Keratinocyte (primary cell): ENCODE measurements at regions not wholly inside any gene's neighbourhood (a gene's known extent, or its start where the extent isn't known, plus 50 kb on each side); places are given as distances from the start of the nearest gene placed in this dataset.

ENCODE experiments used
- EZH2 ChIP-seq: IDR thresholded peaks from one replicate; pipeline ENCODE4 v1.6.1; 2012; ENCODE audit warnings: inconsistent platforms, mild to moderate bottlenecking, low read length, moderate library complexity
- TF ChIP-seq, protein P1 (sequence below), 3 experiments: IDR thresholded peaks in 1 of 3; conservative IDR thresholded peaks in 1 of 3; optimal IDR thresholded peaks in 1 of 3; 2 replicates in 2 of 3; 3 replicates in 1 of 3; pipeline versions ENCODE3 to v1.5.1; 2011; ENCODE audit warnings: low read length in 3 of 3, mild to moderate bottlenecking in 3 of 3, moderate library complexity in 2 of 3, control low read depth in 1 of 3, inconsistent platforms in 1 of 3; ENCODE audit not compliant: insufficient read depth in 2 of 3; ENCODE audit errors: extremely low read depth in 1 of 3

DNA sequence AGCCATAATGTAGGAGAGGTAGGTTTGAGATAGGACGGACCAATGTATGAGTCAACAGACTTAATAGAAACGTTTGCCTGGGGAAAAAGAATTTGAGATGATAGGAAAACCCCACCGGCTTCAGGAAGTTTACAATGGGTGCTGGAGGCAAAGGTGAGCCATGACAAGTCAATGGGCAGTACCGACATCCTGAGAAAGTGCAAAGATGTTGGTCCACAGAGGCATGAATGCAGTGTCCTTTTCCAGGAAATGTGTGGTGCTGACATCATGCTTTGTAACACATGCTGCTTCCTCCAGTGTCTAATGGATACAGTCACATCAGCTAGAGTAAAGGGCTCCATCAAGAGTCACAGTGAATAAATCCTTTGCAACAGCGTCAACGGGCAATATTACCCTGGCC lies 533.6 kb downstream of the INHBA start:
- TF ChIP-seq, protein P1, sequence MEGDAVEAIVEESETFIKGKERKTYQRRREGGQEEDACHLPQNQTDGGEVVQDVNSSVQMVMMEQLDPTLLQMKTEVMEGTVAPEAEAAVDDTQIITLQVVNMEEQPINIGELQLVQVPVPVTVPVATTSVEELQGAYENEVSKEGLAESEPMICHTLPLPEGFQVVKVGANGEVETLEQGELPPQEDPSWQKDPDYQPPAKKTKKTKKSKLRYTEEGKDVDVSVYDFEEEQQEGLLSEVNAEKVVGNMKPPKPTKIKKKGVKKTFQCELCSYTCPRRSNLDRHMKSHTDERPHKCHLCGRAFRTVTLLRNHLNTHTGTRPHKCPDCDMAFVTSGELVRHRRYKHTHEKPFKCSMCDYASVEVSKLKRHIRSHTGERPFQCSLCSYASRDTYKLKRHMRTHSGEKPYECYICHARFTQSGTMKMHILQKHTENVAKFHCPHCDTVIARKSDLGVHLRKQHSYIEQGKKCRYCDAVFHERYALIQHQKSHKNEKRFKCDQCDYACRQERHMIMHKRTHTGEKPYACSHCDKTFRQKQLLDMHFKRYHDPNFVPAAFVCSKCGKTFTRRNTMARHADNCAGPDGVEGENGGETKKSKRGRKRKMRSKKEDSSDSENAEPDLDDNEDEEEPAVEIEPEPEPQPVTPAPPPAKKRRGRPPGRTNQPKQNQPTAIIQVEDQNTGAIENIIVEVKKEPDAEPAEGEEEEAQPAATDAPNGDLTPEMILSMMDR (optimal IDR thresholded peaks at IDR 0.05 in 1 of 3, IDR thresholded peaks at IDR 0.05 in 1 of 3, conservative IDR thresholded peaks at IDR 0.05 in 1 of 3; ENCODE audit: extremely low read depth in 1 of 3, insufficient read depth in 2 of 3, low read length in 3 of 3) = no peak
- no peak for TF ChIP-seq EZH2
